ENCODE measurements at regions not wholly inside any gene's neighbourhood (a gene's known extent, or its start where the extent isn't known, plus 50 kb on each side); places are given as distances from the start of the nearest gene placed in this dataset.

DNA sequence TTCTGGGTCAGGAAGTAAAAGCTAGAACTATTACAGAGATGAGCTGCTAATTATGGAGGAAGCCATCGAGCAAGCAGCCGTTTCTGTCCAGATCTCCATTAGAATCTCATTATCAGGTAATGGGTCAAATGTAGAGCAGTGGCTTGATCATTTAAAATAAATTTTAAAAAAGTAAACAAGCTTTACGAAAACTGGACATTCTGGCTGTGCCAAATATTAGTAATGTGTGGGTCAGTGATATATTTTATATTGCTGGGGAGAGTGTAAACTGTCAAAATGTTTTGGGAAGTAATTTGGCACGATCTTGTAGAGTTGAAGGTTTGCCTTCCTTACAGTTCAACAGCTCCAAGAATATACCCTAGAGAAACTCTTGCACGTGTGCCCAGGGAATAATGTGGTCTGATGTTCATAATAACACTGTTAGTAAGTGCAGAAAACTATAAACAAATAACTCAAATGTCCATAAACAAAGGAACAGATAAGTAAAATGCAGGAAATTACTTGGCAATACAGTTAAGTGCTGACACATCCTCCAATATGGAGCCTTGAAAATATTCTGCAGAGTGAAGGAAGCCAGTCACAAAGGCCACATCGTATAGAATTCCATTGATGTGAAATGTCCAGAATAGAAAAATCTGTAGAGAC, 127.2 kb upstream of the UBL3 start:
- CTCF ChIA-PET, result interaction anchor here (2.4 kb wide), 1 partner anchor 53 kb away, joined by 6 read pairs; no protein-coding TSS in a partner anchor
- TF ChIP-seq, protein P1, sequence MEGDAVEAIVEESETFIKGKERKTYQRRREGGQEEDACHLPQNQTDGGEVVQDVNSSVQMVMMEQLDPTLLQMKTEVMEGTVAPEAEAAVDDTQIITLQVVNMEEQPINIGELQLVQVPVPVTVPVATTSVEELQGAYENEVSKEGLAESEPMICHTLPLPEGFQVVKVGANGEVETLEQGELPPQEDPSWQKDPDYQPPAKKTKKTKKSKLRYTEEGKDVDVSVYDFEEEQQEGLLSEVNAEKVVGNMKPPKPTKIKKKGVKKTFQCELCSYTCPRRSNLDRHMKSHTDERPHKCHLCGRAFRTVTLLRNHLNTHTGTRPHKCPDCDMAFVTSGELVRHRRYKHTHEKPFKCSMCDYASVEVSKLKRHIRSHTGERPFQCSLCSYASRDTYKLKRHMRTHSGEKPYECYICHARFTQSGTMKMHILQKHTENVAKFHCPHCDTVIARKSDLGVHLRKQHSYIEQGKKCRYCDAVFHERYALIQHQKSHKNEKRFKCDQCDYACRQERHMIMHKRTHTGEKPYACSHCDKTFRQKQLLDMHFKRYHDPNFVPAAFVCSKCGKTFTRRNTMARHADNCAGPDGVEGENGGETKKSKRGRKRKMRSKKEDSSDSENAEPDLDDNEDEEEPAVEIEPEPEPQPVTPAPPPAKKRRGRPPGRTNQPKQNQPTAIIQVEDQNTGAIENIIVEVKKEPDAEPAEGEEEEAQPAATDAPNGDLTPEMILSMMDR (IDR thresholded peaks at IDR 0.05; ENCODE audit: control extremely low read depth, extremely low read depth, low read depth, missing control alignments), result no peak
- DNase-seq (ENCODE audit: extremely low spot score), result no peak
- POLR2A ChIA-PET, result no interaction called here

DNA sequence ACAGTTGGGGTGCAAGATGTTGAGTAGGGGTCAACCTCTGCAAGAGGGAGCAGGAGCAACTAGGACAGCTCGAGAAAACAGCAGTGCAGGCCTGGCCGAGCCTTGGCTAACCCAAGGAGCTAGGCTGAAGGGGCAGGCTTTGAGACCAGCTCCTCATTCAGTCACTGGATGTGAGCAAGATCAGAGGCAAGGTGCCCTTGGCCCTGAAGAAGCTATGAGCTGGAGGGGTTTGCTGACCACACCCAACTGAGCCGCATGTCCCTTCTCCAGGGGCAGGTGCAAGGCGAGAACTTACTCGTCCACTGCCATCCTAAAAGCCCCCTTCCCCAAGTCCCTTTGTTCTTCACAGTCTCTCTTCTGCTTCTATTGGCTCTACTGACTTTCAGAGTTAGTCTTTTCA, 126.1 kb upstream of the UBL3 start:
- CTCF ChIA-PET, result interaction anchor here (2.4 kb wide), 1 partner anchor 52 kb away, joined by 6 read pairs; no protein-coding TSS in a partner anchor
- POLR2A ChIA-PET, result no interaction called here
- DNase-seq (ENCODE audit: extremely low spot score), result no peak
- TF ChIP-seq, protein P1 (IDR thresholded peaks at IDR 0.05; ENCODE audit: control extremely low read depth, extremely low read depth, low read depth, missing control alignments), result no peak

DNA sequence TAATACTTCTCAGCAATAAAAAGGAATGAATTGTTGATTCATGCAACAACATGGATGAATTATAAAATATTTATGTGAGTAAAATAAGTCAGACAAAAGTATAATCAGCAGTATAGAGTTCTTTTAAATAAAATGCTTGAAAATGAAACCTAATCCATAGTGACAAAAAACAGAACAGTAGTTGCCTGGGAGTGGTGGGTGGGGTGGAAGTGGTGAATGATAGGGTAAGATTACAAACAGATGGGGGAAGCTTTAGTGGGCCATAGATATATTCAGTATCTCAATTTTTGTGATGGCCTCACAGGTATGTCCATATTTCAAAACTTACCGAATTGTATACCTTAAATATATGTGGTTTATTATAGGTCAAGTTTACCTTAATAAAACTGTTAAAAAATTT, 124.9 kb upstream of the UBL3 start:
- CTCF ChIA-PET, result no interaction called here
- POLR2A ChIA-PET, result no interaction called here
- DNase-seq (ENCODE audit: extremely low spot score), result no peak
- TF ChIP-seq, protein P1 (IDR thresholded peaks at IDR 0.05; ENCODE audit: control extremely low read depth, extremely low read depth, low read depth, missing control alignments), result no peak

DNA sequence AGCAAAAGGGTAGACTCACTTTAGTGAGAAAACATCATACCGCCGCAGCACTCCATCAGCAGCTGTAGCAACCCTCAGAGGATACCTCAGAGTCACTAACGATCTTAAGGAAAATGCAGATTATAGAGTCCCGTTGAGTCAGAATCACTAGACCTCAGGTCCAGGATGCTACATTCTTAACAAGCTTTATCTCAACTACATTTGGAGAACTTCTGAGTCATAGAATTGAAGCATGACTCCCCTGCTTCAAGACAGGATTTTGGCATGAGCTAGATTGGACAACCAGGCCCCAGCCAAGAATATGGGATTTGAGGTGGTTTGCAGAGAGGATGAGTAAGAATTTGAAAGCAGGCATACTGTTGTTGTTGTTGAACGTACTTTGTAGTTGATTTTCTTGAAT, 118.9 kb upstream of the UBL3 start:
- no peak for DNase-seq (ENCODE audit: extremely low spot score)
- TF ChIP-seq, protein P1 (IDR thresholded peaks at IDR 0.05; ENCODE audit: control extremely low read depth, extremely low read depth, low read depth, missing control alignments), result no peak
- CTCF ChIA-PET, result interaction anchor here (1.5 kb wide), 1 partner anchor 15 kb away, joined by 5 read pairs; no protein-coding TSS in a partner anchor
- POLR2A ChIA-PET, result no interaction called here

DNA sequence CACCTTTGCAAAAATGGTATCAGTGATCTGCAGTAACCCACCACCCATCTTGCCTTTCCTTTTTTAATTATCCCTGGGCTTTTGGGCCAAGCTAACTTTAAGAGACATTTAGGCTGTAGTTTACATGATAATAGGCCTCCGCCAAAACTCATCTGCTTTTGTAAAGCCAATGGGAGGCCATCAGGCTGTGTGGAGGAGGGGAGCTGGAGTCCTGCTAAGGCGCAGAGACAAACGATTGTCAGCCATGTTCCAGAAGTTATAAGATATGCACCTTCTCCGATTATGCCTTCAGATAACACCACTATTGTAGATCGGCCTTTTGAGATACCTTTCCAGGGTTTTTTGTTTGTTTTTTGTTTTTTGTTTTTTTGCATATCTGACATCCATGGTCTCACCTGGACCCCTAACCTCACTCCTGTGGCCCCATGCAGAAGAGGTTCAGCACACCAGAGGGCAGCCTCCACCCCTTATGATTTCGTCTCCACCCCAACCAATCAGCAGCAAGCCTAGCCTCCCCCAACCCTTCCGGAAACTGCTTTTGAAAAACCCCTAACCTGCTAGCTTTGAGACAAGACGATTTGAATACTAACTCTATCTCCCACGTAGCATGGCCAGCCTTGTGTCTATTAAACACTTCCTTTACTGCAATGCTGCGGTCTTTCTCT, 113.9 kb upstream of the UBL3 start:
- DNase-seq (ENCODE audit: extremely low spot score), result no peak
- TF ChIP-seq, protein P1 (IDR thresholded peaks at IDR 0.05; ENCODE audit: control extremely low read depth, extremely low read depth, low read depth, missing control alignments), result no peak
- ChIA-PET POLR2A (no interaction called here), CTCF (no interaction called here)

DNA sequence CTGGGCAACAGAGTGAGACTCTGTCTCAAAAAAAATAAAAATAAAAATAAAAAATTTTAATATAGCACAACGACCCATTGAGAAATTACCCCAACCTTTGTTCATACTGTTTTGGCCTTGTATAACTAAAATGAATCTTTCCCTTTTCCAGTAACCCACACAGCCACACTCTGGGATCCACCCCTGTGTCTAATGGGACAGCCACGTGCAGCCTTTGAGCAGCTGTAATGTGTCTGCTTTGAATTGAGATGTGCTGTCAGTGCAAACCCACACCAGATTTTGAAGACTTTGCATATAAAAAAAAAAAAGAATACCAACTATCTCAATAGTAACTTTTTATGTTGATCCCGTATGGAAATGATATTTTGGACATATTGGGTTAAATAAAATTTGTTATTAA, 112.7 kb upstream of the UBL3 start:
- no peak for DNase-seq (ENCODE audit: extremely low spot score)
- TF ChIP-seq, protein P1 (IDR thresholded peaks at IDR 0.05; ENCODE audit: control extremely low read depth, extremely low read depth, low read depth, missing control alignments), result no peak
- CTCF ChIA-PET, result no interaction called here
- POLR2A ChIA-PET, result no interaction called here
